ENCODE measurements at regions not wholly inside any gene's neighbourhood (a gene's known extent, or its start where the extent isn't known, plus 50 kb on each side); places are given as distances from the start of the nearest gene placed in this dataset.

- no peak for DNase-seq (ENCODE audit: extremely low spot score)
- ChIA-PET CTCF (no interaction called here), POLR2A (no interaction called here)
- TF ChIP-seq L3MBTL2 (conservative IDR thresholded peaks at IDR 0.05) (no peak), SUZ12 (IDR thresholded peaks at IDR 0.05) (no peak), FOXA1 (IDR thresholded peaks at IDR 0.05) (no peak)
These were observed 88.4 kb upstream of the GNAO1 start for GRCh38 chr16:56102906-56103305.

GRCh38 chr16:56102183-56102686 lies 89.1 kb upstream of the GNAO1 start:
- no peak for TF ChIP-seq TARDBP (IDR thresholded peaks at IDR 0.05)
- TF ChIP-seq PKNOX1 (IDR thresholded peaks at IDR 0.05), result no peak
- no peak for TF ChIP-seq ARNT (IDR thresholded peaks at IDR 0.05)
- TF ChIP-seq LEF1 (IDR thresholded peaks at IDR 0.05; ENCODE audit: borderline replicate concordance), result no peak
- no peak for TF ChIP-seq CTBP1 (IDR thresholded peaks at IDR 0.05; ENCODE audit: borderline replicate concordance)
- TF ChIP-seq FOXK2 (IDR thresholded peaks at IDR 0.05), result no peak
- POLR2A ChIA-PET, result no interaction called here
- no peak for DNase-seq (ENCODE audit: extremely low spot score)
- CTCF ChIA-PET, result no interaction called here

GRCh38 chr16:56101480-56101879 lies 89.8 kb upstream of the GNAO1 start:
- TF ChIP-seq FOXA1 (IDR thresholded peaks at IDR 0.05), result no peak
- TF ChIP-seq L3MBTL2 (conservative IDR thresholded peaks at IDR 0.05), result no peak
- TF ChIP-seq PKNOX1 (IDR thresholded peaks at IDR 0.05), result no peak
- TF ChIP-seq FOXM1 (IDR thresholded peaks at IDR 0.05; ENCODE audit: borderline replicate concordance), result no peak
- TF ChIP-seq ZNF384 (IDR thresholded peaks at IDR 0.05), result no peak
- no peak for TF ChIP-seq BHLHE40 (IDR thresholded peaks at IDR 0.05; ENCODE audit: borderline replicate concordance)
- TF ChIP-seq FOXK2 (IDR thresholded peaks at IDR 0.05), result no peak
- no peak for TF ChIP-seq ARNT (IDR thresholded peaks at IDR 0.05)
- TF ChIP-seq SP1 (IDR thresholded peaks at IDR 0.05), result no peak
- no peak for TF ChIP-seq SUZ12 (IDR thresholded peaks at IDR 0.05)
- no peak for TF ChIP-seq NFRKB (IDR thresholded peaks at IDR 0.05)
- TF ChIP-seq CTBP1 (IDR thresholded peaks at IDR 0.05; ENCODE audit: borderline replicate concordance), result no peak
- no peak for TF ChIP-seq HDGF (IDR thresholded peaks at IDR 0.05; ENCODE audit: borderline replicate concordance)
- no peak for DNase-seq (ENCODE audit: extremely low spot score)
- POLR2A ChIA-PET, result no interaction called here
- CTCF ChIA-PET, result no interaction called here

- no peak for DNase-seq (ENCODE audit: extremely low spot score)
- ChIA-PET POLR2A (no interaction called here), CTCF (no interaction called here)
- no peak for TF ChIP-seq FOXM1 (IDR thresholded peaks at IDR 0.05; ENCODE audit: borderline replicate concordance)
- no peak for TF ChIP-seq HDGF (IDR thresholded peaks at IDR 0.05; ENCODE audit: borderline replicate concordance)
- TF ChIP-seq PKNOX1 (IDR thresholded peaks at IDR 0.05), result no peak
- TF ChIP-seq FOXK2 (IDR thresholded peaks at IDR 0.05), result no peak
- TF ChIP-seq ZNF384 (IDR thresholded peaks at IDR 0.05), result no peak
- no peak for TF ChIP-seq ARNT (IDR thresholded peaks at IDR 0.05)
- TF ChIP-seq SP1 (IDR thresholded peaks at IDR 0.05), result no peak
- TF ChIP-seq BHLHE40 (IDR thresholded peaks at IDR 0.05; ENCODE audit: borderline replicate concordance), result no peak
- no peak for TF ChIP-seq FOXA1 (IDR thresholded peaks at IDR 0.05)
- no peak for TF ChIP-seq NFRKB (IDR thresholded peaks at IDR 0.05)
- TF ChIP-seq TARDBP (IDR thresholded peaks at IDR 0.05), result no peak
- TF ChIP-seq ELF4 (IDR thresholded peaks at IDR 0.05), result no peak
- no peak for TF ChIP-seq SUZ12 (IDR thresholded peaks at IDR 0.05)
- TF ChIP-seq L3MBTL2 (conservative IDR thresholded peaks at IDR 0.05), result no peak
- TF ChIP-seq LEF1 (IDR thresholded peaks at IDR 0.05; ENCODE audit: borderline replicate concordance), result no peak
- no peak for TF ChIP-seq CTBP1 (IDR thresholded peaks at IDR 0.05; ENCODE audit: borderline replicate concordance)
These were observed 94.0 kb upstream of the GNAO1 start for GRCh38 chr16:56097306-56097705.

- no peak for DNase-seq (ENCODE audit: extremely low spot score)
- ChIA-PET CTCF (no interaction called here), POLR2A (no interaction called here)
- TF ChIP-seq FOXA1 (IDR thresholded peaks at IDR 0.05) (no peak), FOXK2 (IDR thresholded peaks at IDR 0.05) (no peak), PKNOX1 (IDR thresholded peaks at IDR 0.05) (no peak), TARDBP (IDR thresholded peaks at IDR 0.05) (no peak), CTBP1 (IDR thresholded peaks at IDR 0.05; ENCODE audit: borderline replicate concordance) (no peak), LEF1 (IDR thresholded peaks at IDR 0.05; ENCODE audit: borderline replicate concordance) (no peak), ARNT (IDR thresholded peaks at IDR 0.05) (no peak), FOXM1 (IDR thresholded peaks at IDR 0.05; ENCODE audit: borderline replicate concordance) (no peak), NFRKB (IDR thresholded peaks at IDR 0.05) (no peak), SUZ12 (IDR thresholded peaks at IDR 0.05) (no peak), ZNF384 (IDR thresholded peaks at IDR 0.05) (no peak)
These were observed 97.1 kb upstream of the GNAO1 start for GRCh38 chr16:56094231-56094630.

GRCh38 chr16:56093055-56093454 lies 98.2 kb upstream of the GNAO1 start:
- ChIA-PET POLR2A (no interaction called here), CTCF (no interaction called here)
- DNase-seq (ENCODE audit: extremely low spot score), result no peak
- TF ChIP-seq CTBP1 (IDR thresholded peaks at IDR 0.05; ENCODE audit: borderline replicate concordance), result no peak

GRCh38 chr16:56090076-56090475 lies 101.2 kb upstream of the GNAO1 start:
- no peak for TF ChIP-seq L3MBTL2 (conservative IDR thresholded peaks at IDR 0.05)
- no peak for DNase-seq (ENCODE audit: extremely low spot score)
- CTCF ChIA-PET, result no interaction called here
- POLR2A ChIA-PET, result no interaction called here

Data from HEK293T (cell line).